ENCODE measurements at regions not wholly inside any gene's neighbourhood (a gene's known extent, or its start where the extent isn't known, plus 50 kb on each side); places are given as distances from the start of the nearest gene placed in this dataset. TPM values are rescaled to one million over a fixed set of nuclear protein-coding genes. Genes with fewer than 3 reads are reported as not detected.

- no peak for DNase-seq
Measured at GRCh38 chr5:79871364-79872120, 119.5 kb downstream of the MTX3 start.

GRCh38 chr5:79868163-79868670 is 122.8 kb downstream of the MTX3 start:
- no peak for DNase-seq

GRCh38 chr5:79865579-79865978 is 125.5 kb downstream of the MTX3 start:
- DNase-seq, result no peak

GRCh38 chr5:79864364-79864763 is 126.7 kb downstream of the MTX3 start:
- DNase-seq, result no peak

GRCh38 chr5:79859588-79859987 is 131.5 kb downstream of the MTX3 start:
- DNase-seq, result no peak

GRCh38 chr5:79858410-79858723 is 132.7 kb downstream of the MTX3 start:
- no peak for DNase-seq

GRCh38 chr5:79857714-79858409 is 133.2 kb downstream of the MTX3 start:
- peak; percentile 39 for DNase-seq

- DNase-seq, result no peak
Measured at GRCh38 chr5:79856456-79857055, 134.5 kb downstream of the MTX3 start.

- DNase-seq, result no peak
Measured at GRCh38 chr5:79853676-79854418, 137.2 kb downstream of the MTX3 start.

GRCh38 chr5:79853028-79853427 is 138.0 kb downstream of the MTX3 start:
- no peak for DNase-seq

GRCh38 chr5:79851391-79851863 is 139.6 kb downstream of the MTX3 start:
- DNase-seq, result no peak

- DNase-seq, result no peak
Measured at GRCh38 chr5:79850941-79851340, 140.1 kb downstream of the MTX3 start.

- no peak for DNase-seq
Measured at GRCh38 chr5:79850316-79850822, 140.7 kb downstream of the MTX3 start.

- DNase-seq, result no peak
Measured at GRCh38 chr5:79849486-79850315, 141.4 kb downstream of the MTX3 start.

Small RNA genes lying in the stretch of these regions (small RNA-seq; reads per million reads assigned to genes)
- gene AC008496.1, result not detected
